ENCODE measurements at regions not wholly inside any gene's neighbourhood (a gene's known extent, or its start where the extent isn't known, plus 50 kb on each side); places are given as distances from the start of the nearest gene placed in this dataset.

- TF ChIP-seq, protein P1, sequence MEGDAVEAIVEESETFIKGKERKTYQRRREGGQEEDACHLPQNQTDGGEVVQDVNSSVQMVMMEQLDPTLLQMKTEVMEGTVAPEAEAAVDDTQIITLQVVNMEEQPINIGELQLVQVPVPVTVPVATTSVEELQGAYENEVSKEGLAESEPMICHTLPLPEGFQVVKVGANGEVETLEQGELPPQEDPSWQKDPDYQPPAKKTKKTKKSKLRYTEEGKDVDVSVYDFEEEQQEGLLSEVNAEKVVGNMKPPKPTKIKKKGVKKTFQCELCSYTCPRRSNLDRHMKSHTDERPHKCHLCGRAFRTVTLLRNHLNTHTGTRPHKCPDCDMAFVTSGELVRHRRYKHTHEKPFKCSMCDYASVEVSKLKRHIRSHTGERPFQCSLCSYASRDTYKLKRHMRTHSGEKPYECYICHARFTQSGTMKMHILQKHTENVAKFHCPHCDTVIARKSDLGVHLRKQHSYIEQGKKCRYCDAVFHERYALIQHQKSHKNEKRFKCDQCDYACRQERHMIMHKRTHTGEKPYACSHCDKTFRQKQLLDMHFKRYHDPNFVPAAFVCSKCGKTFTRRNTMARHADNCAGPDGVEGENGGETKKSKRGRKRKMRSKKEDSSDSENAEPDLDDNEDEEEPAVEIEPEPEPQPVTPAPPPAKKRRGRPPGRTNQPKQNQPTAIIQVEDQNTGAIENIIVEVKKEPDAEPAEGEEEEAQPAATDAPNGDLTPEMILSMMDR (IDR thresholded peaks at IDR 0.05): no peak
- Histone ChIP-seq H3K36me3 (no peaks in the 10 kb centered on the region), H3K9me3 (no peaks in the 10 kb centered on the region), H3K4me3 (no peak overlapping the region), H3K27ac (no peak overlapping the region), H3K27me3 (no peaks in the 10 kb centered on the region), H3K4me1 (no peaks in the 10 kb centered on the region)
- no peak for DNase-seq (ENCODE audit: low spot score)
Observed at GRCh38 chr14:26187996-26188620, 409.7 kb downstream of the NOVA1 start.

- Histone ChIP-seq H3K27me3 (no peaks in the 10 kb centered on the region), H3K4me3 (no peak overlapping the region), H3K4me1 (no peaks in the 10 kb centered on the region), H3K27ac (no peak overlapping the region), H3K9me3 (no peaks in the 10 kb centered on the region), H3K36me3 (no peaks in the 10 kb centered on the region)
- TF ChIP-seq, protein P1 (IDR thresholded peaks at IDR 0.05): no peak
- DNase-seq (ENCODE audit: low spot score): no peak
Observed at GRCh38 chr14:26180221-26180620, 417.6 kb downstream of the NOVA1 start.

- Histone ChIP-seq H3K27me3 (no peaks in the 10 kb centered on the region), H3K36me3 (no peaks in the 10 kb centered on the region), H3K9me3 (no peaks in the 10 kb centered on the region), H3K4me3 (no peak overlapping the region), H3K4me1 (no peaks in the 10 kb centered on the region), H3K27ac (no peak overlapping the region)
- no peak for DNase-seq (ENCODE audit: low spot score)
- TF ChIP-seq, protein P1 (IDR thresholded peaks at IDR 0.05): no peak
Observed at GRCh38 chr14:26175658-26176057, 422.2 kb downstream of the NOVA1 start.

DNA sequence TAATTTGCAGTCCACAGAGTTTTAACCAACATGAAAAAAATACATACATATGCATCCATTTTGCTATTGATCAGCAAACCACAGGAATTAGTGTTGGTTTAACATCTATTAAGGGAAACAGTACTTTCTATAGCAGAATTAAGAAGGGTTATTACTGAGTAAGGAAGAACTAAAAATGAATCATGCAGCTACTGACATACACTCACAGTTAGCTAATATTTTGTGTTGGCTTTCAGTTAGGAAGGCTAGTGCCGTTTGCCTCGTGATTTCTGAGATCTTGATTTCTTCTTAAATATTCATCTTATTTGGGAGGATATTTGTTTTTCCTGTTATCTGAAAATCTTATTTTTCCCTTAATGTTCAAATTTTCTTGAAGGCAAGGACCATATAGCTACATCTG lies 423.4 kb downstream of the NOVA1 start:
- H3K36me3 ChIP-seq: no peaks in the 10 kb centered on the region
- no peak overlapping the region for H3K27ac ChIP-seq
- no peaks in the 10 kb centered on the region for H3K27me3 ChIP-seq
- H3K4me3 ChIP-seq: no peak overlapping the region
- no peaks in the 10 kb centered on the region for H3K9me3 ChIP-seq
- TF ChIP-seq, protein P1 (IDR thresholded peaks at IDR 0.05): no peak
- DNase-seq (ENCODE audit: low spot score): no peak
- no peaks in the 10 kb centered on the region for H3K4me1 ChIP-seq

DNA sequence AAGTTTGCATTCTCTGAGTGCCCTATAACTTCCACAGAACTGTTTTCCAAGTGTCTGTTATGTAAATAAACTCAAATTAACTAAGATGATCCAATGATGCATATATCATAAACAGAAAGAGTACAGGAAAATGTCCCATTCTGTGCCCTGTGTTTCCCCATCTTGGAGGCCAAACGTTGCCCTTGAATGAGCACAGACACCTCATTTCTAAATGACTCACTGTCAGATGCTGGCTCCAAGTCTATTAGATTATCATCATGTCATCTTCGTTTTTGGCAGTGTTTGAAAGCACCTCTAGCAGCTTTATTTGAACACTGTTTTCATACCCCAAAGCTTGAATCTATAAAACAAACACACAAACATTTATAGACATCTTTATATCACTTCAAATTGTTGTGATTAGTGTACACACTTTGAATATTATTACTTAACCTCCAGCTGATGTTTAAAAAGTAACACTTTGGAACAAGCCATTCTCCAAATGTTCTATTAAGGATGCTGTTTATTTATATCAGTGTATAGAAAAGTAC lies 424.2 kb downstream of the NOVA1 start:
- H3K9me3 ChIP-seq: no peaks in the 10 kb centered on the region
- H3K4me1 ChIP-seq: no peaks in the 10 kb centered on the region
- no peak for DNase-seq (ENCODE audit: low spot score)
- H3K36me3 ChIP-seq: no peaks in the 10 kb centered on the region
- H3K27ac ChIP-seq: no peak overlapping the region
- no peaks in the 10 kb centered on the region for H3K27me3 ChIP-seq
- H3K4me3 ChIP-seq: no peak overlapping the region
- TF ChIP-seq, protein P1 (IDR thresholded peaks at IDR 0.05): no peak

DNA sequence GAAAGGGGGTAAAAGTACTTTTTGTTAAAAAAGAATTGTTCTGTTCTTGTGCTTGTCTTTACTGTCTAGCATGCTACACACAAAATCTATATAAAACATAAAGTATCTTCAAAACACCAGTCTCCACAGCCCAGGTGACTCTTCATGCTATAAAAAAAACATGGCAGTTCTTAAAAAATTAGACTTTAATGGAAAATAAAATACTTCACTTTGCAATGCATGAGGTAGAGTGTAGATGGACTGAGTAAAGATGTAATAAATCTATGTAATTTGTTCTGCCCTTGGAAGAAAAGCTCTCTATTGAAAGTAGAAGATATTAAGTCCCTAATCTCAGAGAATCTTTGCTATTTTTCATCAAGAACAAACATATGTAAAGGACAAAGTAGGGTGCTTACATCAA lies 425.4 kb downstream of the NOVA1 start:
- Histone ChIP-seq H3K27ac (no peak overlapping the region), H3K36me3 (no peaks in the 10 kb centered on the region), H3K4me1 (no peaks in the 10 kb centered on the region), H3K9me3 (no peaks in the 10 kb centered on the region), H3K4me3 (no peak overlapping the region), H3K27me3 (no peaks in the 10 kb centered on the region)
- TF ChIP-seq, protein P1 (IDR thresholded peaks at IDR 0.05): no peak
- DNase-seq (ENCODE audit: low spot score): no peak

Data from right atrium auricular region (tissue), 2 donors.